ENCODE measurements at regions not wholly inside any gene's neighbourhood (a gene's known extent, or its start where the extent isn't known, plus 50 kb on each side); places are given as distances from the start of the nearest gene placed in this dataset.

DNA sequence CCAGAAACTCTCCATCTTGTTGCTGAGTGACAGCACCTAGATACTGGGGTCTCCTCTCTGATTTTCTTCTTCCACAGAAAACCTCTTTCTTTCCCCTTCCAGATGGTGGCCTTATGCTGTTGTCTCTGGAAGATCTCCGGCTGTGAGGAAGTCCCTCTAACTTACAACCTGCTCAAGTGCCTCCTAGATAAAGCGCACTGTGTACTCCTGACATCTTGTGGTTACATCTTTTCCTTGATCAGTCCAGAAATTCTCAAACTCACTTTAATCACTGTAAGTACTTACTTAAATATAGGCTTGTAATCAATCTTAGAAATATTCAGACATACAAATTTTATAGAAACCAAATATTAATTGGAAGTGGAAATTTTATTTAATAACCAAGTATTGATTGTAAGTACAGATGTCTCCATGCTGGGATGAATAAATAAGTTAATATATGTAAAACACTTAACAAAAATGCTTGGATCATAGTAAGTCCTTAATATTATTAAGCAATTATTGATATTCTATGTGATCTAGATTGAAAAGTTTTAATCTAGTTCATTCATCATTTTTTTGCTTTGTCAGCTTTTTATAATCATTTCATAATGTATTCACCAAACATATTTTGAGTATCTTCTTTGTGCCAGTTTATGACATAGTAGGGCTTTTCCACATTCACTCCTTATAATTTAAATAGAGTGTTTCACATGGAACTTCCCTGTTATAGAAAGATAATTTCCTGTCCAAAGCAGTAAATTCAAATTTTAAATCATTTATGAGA is 1381.4 kb upstream of the CDH6 start:
- ChIA-PET POLR2A (no interaction called here), CTCF (no interaction called here)
- Mint-ChIP-seq H3K36me3 (no peaks in the 10 kb centered on the region), H3K9me3 (peaks cover 13% of the 10 kb centered on the region), H3K4me1 (ENCODE audit: low read depth) (no peaks in the 10 kb centered on the region), H3K27me3 (no peaks in the 10 kb centered on the region), H3K27ac (no peak overlapping the region), H3K4me3 (no peak overlapping the region)
- intact Hi-C loops (cut with micrococcal nuclease), result no loop called here
- DNase-seq, result no peak

DNA sequence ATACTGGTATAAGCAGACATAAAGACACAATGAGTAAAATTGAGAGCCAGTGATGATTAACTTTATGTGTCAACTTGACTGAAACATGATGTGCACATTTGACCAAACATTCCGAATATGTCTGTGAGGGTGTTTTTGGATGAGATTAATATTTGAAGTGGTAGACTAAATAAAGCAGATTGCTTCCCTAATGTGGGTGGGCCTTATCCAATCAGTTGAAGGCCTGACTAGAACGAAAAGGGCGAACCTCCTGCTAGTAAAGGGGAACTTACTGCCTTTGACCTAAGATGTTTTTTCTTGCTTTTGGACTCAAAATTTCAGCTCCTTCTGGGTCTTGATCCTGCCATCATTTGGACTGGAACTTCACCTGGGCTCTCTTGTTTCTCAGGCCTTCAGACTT is 1387.7 kb upstream of the CDH6 start:
- intact Hi-C loops (cut with micrococcal nuclease), result no loop called here
- Mint-ChIP-seq H3K36me3 (no peaks in the 10 kb centered on the region), H3K27me3 (no peaks in the 10 kb centered on the region), H3K4me3 (no peak overlapping the region), H3K9me3 (peaks cover 11% of the 10 kb centered on the region), H3K4me1 (ENCODE audit: low read depth) (no peaks in the 10 kb centered on the region), H3K27ac (no peak overlapping the region)
- CTCF ChIA-PET, result no interaction called here
- DNase-seq, result no peak
- POLR2A ChIA-PET, result no interaction called here

DNA sequence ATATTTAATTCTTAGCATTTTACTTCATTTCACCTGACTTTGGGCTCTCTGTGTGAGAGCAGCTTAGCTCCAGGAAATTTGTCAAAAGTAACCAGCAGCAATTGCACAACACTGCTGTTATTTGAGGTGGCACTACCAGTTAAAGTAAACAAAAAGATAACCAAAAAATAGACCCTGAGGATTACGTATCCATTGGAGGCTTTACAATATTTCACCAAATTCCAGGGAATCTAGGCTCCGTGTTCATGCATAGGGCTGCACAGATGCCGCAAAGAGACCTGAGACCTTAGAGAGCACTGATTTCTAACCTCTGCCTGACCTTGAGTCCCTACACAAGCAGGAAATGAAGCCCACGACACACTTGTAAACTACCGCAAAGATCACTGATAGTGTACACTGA is 1392.7 kb upstream of the CDH6 start:
- DNase-seq, result no peak
- intact Hi-C loops (cut with micrococcal nuclease), result no loop called here
- POLR2A ChIA-PET, result no interaction called here
- Mint-ChIP-seq H3K4me1 (ENCODE audit: low read depth) (no peaks in the 10 kb centered on the region), H3K27me3 (no peaks in the 10 kb centered on the region), H3K4me3 (no peak overlapping the region), H3K27ac (no peak overlapping the region), H3K9me3 (peaks cover 10% of the 10 kb centered on the region), H3K36me3 (no peaks in the 10 kb centered on the region)
- CTCF ChIA-PET, result no interaction called here

DNA sequence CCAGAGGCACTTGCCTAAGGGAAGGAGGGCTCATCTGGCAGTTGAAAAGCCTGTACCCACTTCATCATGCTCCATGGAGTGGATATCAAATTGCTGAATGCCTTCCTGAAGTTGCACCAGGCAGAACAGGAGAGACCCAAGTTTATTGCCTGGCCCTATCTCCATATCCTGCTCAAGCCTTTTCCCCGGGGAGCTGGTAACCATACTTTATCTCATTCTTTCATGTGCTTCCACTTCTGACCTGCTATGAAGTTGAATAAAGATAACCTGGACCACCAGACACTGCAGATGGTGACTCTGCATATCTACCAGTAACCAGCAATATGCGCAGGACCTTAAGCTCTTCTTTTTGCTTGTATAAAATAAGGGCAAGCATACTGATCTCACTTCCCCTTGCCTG is 1397.5 kb upstream of the CDH6 start:
- intact Hi-C loops (cut with micrococcal nuclease), result no loop called here
- H3K27ac Mint-ChIP-seq, result no peak overlapping the region
- H3K4me1 Mint-ChIP-seq (ENCODE audit: low read depth), result no peaks in the 10 kb centered on the region
- CTCF ChIA-PET, result no interaction called here
- H3K27me3 Mint-ChIP-seq, result no peaks in the 10 kb centered on the region
- peaks cover 4% of the 10 kb centered on the region for H3K9me3 Mint-ChIP-seq
- H3K36me3 Mint-ChIP-seq, result no peaks in the 10 kb centered on the region
- H3K4me3 Mint-ChIP-seq, result no peak overlapping the region
- POLR2A ChIA-PET, result no interaction called here
- no peak for DNase-seq

DNA sequence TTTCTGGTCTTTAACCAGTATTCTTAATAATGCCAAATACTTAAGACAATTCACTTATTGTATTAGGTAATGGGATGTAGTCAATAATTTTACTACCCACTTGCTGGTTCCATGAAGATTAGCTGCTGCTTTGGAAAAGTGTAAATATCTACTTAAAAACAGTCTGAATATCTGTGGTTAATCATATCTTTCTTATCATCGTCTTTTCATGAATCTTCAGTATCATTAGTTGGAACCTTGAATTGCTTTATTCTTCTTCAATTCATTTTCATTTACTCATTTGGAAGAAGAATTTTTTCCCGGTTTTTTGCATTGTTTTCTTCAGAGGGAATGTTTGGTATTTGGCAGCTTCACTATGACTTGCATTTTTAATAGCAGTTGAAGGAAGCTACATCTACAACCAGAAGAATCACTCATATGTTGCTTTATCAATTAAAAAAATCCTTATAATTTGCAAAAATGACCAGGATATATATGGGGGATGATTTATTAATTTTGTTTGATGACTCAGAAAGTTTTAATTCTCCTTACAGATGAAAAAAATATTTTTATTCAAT is 1398.3 kb upstream of the CDH6 start:
- Mint-ChIP-seq H3K9me3 (no peaks in the 10 kb centered on the region), H3K27ac (no peak overlapping the region), H3K27me3 (no peaks in the 10 kb centered on the region), H3K4me1 (ENCODE audit: low read depth) (no peaks in the 10 kb centered on the region), H3K4me3 (no peak overlapping the region), H3K36me3 (no peaks in the 10 kb centered on the region)
- intact Hi-C loops (cut with micrococcal nuclease), result no loop called here
- no peak for DNase-seq
- ChIA-PET POLR2A (no interaction called here), CTCF (no interaction called here)

DNA sequence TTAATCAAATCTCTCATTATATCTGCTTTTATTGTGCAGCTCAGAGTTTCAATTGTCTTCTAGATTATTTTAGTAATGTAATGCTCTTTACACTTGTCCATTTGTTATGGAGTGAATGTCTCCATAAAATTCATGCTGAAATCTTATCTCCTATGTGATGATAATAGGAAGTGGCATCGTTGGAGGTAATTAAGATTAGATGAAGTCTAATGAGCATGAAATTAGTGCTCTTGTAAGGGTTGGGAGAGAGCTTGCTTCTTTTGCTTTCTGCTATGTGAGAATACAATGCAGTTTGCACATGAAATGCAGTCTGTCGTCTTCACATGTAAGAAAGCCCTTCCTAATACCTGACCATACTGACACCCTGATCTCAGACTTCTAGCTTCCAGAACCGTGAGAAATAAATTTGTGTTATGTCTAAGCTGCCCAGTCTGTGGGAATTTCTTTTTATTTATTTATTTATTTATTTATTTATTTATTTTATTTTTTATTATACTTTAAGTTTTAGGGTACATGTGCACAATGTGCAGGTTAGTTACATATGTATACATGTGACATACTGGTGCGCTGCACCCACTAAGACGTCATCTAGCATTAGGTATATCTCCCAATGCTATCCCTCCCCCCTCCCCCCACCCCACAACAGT is 1399.2 kb upstream of the CDH6 start:
- no peaks in the 10 kb centered on the region for H3K27me3 Mint-ChIP-seq
- H3K4me3 Mint-ChIP-seq, result no peak overlapping the region
- H3K27ac Mint-ChIP-seq, result no peak overlapping the region
- no peaks in the 10 kb centered on the region for H3K4me1 Mint-ChIP-seq (ENCODE audit: low read depth)
- DNase-seq, result no peak
- ChIA-PET CTCF (no interaction called here), POLR2A (no interaction called here)
- intact Hi-C loops (cut with micrococcal nuclease), result no loop called here
- H3K9me3 Mint-ChIP-seq, result no peaks in the 10 kb centered on the region
- H3K36me3 Mint-ChIP-seq, result no peaks in the 10 kb centered on the region

DNA sequence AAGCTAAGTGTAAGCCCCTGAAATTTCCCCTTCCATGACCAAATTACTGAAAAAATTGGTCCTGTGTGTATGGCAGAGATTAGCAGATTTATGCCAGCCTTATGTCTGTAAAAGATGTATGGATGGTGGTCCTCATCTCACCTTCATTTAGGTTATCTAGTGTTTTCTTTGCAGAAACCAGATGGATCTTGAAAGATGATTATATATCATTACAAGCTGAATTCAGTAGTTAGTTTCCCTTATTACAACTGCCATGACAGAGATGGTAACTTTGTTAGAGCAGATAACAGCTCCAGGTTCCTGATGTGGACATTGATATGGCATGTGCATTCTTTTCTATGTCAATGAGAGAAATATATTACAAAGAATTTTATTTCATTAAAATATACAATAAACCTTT is 1403.2 kb upstream of the CDH6 start:
- intact Hi-C loops (cut with micrococcal nuclease), result no loop called here

DNA sequence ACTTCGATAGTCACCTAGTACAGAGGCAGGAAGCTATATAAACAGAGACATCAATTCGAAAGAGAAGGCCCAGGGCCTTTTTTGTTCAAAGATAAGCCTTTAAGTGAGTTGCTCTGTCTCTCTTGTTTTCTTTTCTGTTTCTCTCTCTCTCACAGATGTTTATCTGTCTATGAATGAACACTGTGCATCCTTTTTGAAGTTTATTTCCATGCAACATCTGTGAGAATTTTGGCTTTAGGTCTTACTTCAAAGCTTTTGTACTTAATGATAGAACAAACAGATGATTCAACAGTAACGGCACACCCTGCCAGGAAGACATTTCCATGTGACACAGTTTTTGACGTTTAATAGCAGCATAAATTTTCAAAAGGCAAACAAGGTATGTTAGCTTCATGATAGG is 1413.1 kb upstream of the CDH6 start:
- no peaks in the 10 kb centered on the region for H3K27me3 Mint-ChIP-seq

More for the DNA sequence above, 1403.2 kb upstream of the CDH6 start:
- no peaks in the 10 kb centered on the region for H3K36me3 Mint-ChIP-seq
- no peak overlapping the region for H3K4me3 Mint-ChIP-seq
- ChIA-PET CTCF (no interaction called here), POLR2A (no interaction called here)
- H3K4me1 Mint-ChIP-seq (ENCODE audit: low read depth), result no peaks in the 10 kb centered on the region
- peaks cover 26% of the 10 kb centered on the region for H3K9me3 Mint-ChIP-seq
- no peak overlapping the region for H3K27ac Mint-ChIP-seq
- DNase-seq, result no peak
- no peaks in the 10 kb centered on the region for H3K27me3 Mint-ChIP-seq

DNA sequence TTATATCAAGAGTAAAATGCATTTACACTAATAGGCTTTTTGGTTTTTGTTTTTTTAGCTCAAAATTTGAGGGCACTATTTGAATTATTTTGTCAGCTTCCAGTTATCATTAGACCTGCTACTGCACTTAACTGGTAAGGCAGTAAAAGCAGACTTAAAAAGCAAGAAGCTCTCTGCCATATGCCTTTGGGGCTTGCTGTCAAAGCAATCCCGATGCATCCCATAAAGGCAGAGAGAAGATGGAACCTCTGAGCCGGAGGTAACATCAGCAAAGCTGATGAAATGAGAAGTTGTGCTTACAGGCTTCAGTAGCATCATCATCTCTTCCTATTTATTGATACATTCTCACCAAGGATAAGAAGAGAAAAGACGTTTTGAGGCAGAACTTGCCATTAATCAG is 1414.3 kb upstream of the CDH6 start:
- DNase-seq, result no peak
- no peak overlapping the region for H3K27ac Mint-ChIP-seq
- no peaks in the 10 kb centered on the region for H3K27me3 Mint-ChIP-seq
- H3K36me3 Mint-ChIP-seq, result no peaks in the 10 kb centered on the region
- POLR2A ChIA-PET, result no interaction called here
- H3K9me3 Mint-ChIP-seq, result peaks cover 9% of the 10 kb centered on the region
- intact Hi-C loops (cut with micrococcal nuclease), result no loop called here
- no peaks in the 10 kb centered on the region for H3K4me1 Mint-ChIP-seq (ENCODE audit: low read depth)
- CTCF ChIA-PET, result no interaction called here
- no peak overlapping the region for H3K4me3 Mint-ChIP-seq

More for the DNA sequence above, 1413.1 kb upstream of the CDH6 start:
- ChIA-PET CTCF (no interaction called here), POLR2A (no interaction called here)
- Mint-ChIP-seq H3K36me3 (no peaks in the 10 kb centered on the region), H3K9me3 (peaks cover 5% of the 10 kb centered on the region), H3K4me1 (ENCODE audit: low read depth) (no peaks in the 10 kb centered on the region), H3K4me3 (no peak overlapping the region), H3K27ac (no peak overlapping the region)
- intact Hi-C loops (cut with micrococcal nuclease), result no loop called here
- DNase-seq, result no peak

DNA sequence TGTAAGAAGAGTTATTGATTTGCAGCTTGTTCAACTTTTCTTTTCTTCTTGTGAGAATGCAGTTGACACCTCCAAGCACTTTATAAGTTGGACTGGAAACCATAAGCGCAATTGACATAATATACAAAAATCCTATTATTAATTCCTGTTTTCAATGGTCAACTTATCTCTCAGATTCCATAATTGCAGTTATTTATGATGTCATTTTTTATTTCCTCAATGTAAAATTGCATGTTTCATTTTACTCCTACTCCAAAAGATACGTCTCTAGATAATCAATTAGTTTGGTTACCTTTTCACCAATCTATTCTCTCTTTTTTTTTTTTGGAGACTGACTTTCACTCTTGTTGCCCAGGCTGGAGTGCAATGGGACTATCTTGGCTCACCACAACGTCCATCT is 1416.1 kb upstream of the CDH6 start:
- CTCF ChIA-PET, result no interaction called here

DNA sequence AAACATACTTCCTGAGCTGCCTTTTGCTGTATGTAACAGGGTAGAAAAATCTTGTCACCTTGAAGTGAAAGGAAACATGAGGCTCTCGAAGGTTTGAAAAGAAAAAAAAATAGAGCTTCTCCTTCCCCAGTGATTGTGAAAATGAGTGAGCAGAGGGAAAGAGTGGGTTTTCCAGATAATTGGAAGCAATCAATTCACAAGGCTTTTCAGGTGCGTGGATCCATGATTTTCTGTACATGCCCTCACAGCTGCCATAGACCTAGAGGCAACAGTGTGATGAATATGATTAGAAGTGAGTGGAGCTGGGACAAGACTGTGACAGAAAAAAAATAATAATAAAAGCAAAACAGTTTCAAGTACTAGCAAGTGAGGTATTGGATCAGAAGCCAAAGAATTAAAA is 1422.5 kb upstream of the CDH6 start:
- Mint-ChIP-seq H3K36me3 (no peaks in the 10 kb centered on the region), H3K9me3 (peaks cover 30% of the 10 kb centered on the region), H3K27me3 (no peaks in the 10 kb centered on the region), H3K4me3 (no peak overlapping the region), H3K27ac (no peak overlapping the region), H3K4me1 (ENCODE audit: low read depth) (no peaks in the 10 kb centered on the region)
- intact Hi-C loops (cut with micrococcal nuclease), result no loop called here
- ChIA-PET POLR2A (no interaction called here), CTCF (no interaction called here)
- no peak for DNase-seq

More for the DNA sequence above, 1416.1 kb upstream of the CDH6 start:
- no peaks in the 10 kb centered on the region for H3K4me1 Mint-ChIP-seq (ENCODE audit: low read depth)
- H3K36me3 Mint-ChIP-seq, result no peaks in the 10 kb centered on the region
- intact Hi-C loops (cut with micrococcal nuclease), result no loop called here
- H3K27me3 Mint-ChIP-seq, result no peaks in the 10 kb centered on the region
- peaks cover 18% of the 10 kb centered on the region for H3K9me3 Mint-ChIP-seq
- POLR2A ChIA-PET, result no interaction called here
- DNase-seq, result no peak
- no peak overlapping the region for H3K4me3 Mint-ChIP-seq
- H3K27ac Mint-ChIP-seq, result no peak overlapping the region

DNA sequence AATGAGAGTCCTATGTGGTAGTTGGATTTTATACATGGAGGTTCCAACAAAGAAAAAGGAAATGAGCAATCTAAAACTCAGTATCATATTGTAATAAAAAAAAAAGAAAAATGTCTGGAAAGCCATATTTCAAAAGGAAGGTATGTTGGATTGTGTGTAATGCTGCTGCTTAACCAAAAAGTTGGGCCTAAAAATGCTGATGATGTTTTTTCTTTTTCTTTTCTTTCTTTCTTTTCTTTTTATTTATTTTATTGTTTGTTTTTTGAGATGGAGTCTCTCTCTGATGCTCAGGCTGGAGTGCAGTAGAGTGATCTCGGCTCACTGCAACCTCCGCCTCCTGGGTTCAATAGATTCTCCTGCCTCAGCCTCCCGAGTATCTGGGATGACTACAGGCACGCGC is 1424.0 kb upstream of the CDH6 start:
- Mint-ChIP-seq H3K27me3 (no peaks in the 10 kb centered on the region), H3K36me3 (no peaks in the 10 kb centered on the region), H3K4me3 (no peak overlapping the region), H3K27ac (no peak overlapping the region), H3K4me1 (ENCODE audit: low read depth) (no peaks in the 10 kb centered on the region), H3K9me3 (peaks cover 35% of the 10 kb centered on the region)
- ChIA-PET POLR2A (no interaction called here), CTCF (no interaction called here)
- no peak for DNase-seq
- intact Hi-C loops (cut with micrococcal nuclease), result no loop called here

DNA sequence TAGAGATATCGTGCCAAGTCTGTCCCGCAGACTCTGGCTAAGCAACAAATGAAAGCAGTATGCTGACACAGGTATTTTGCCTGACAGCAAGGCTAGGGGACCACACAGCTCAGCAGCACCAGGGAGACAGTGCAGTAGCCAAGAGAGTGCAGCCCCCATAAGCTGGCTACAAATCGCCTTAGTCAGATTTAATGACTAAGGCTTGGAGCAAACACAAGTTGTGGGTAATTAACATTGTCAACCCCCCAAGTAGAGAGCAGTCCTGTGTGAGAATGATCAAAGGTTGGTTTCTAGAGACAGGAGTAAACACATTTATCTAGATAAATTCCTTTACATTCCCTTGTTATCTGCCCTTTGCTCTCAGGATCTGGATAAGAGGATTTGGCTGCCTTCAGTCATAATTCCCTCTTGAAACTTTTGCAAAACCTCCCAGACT is 1434.5 kb upstream of the CDH6 start:
- intact Hi-C loops (cut with micrococcal nuclease), result no loop called here
- H3K27ac Mint-ChIP-seq, result no peak overlapping the region
- no peak for DNase-seq
- no peak overlapping the region for H3K4me3 Mint-ChIP-seq
- no peaks in the 10 kb centered on the region for H3K4me1 Mint-ChIP-seq (ENCODE audit: low read depth)
- CTCF ChIA-PET, result no interaction called here
- POLR2A ChIA-PET, result no interaction called here
- H3K36me3 Mint-ChIP-seq, result no peaks in the 10 kb centered on the region
- no peaks in the 10 kb centered on the region for H3K27me3 Mint-ChIP-seq
- peaks cover 29% of the 10 kb centered on the region for H3K9me3 Mint-ChIP-seq

Data from activated CD4-positive, alpha-beta memory T cell treated with anti-CD3 and anti-CD28 coated beads for 36 hours (primary cell).